HL-60 (cell line): ENCODE measurements at regions not wholly inside any gene's neighbourhood (a gene's known extent, or its start where the extent isn't known, plus 50 kb on each side); places are given as distances from the start of the nearest gene placed in this dataset.

Experiments used
- DNase-seq, 2 experiments: peaks; one replicate each; pipeline ENCODE4 v3.0.0-alpha.2; 2010 to 2020; ENCODE audit warnings: low read depth in 1 of 2, low spot score in 1 of 2
- H3K27ac ChIP-seq: fragments of 250-450 bp; sonication (Bioruptor Pico); replicated peaks from 2 replicates; pipeline ENCODE4 v1.5.1; 2020; ENCODE audit warnings: mild to moderate bottlenecking, moderate library complexity
- H3K27me3 ChIP-seq: fragments of 250-450 bp; sonication (Bioruptor Pico); 2 replicates; pipeline ENCODE4 v1.5.1; 2021; ENCODE audit warnings: mild to moderate bottlenecking, moderate library complexity; ENCODE audit not compliant: insufficient read depth, poor library complexity, severe bottlenecking
- H3K4me3 ChIP-seq: replicated peaks from 2 replicates; pipeline ENCODE4 v1.5.1; 2011; ENCODE audit warnings: mild to moderate bottlenecking, control low read depth, low read length; ENCODE audit not compliant: insufficient read depth
- GABPA ChIP-seq: IDR thresholded peaks from 2 replicates; pipeline ENCODE4 v1.6.1; 2012; ENCODE audit warnings: low read depth
- POLR2AphosphoS5 ChIP-seq: IDR thresholded peaks from 2 replicates; pipeline ENCODE4 v1.6.1; 2012; ENCODE audit warnings: low read depth
- SPI1 ChIP-seq: IDR thresholded peaks from 2 replicates; pipeline ENCODE4 v1.6.1; 2012; ENCODE audit warnings: low read depth, mild to moderate bottlenecking, borderline replicate concordance
- TF ChIP-seq, protein P1 (sequence below): IDR thresholded peaks from 2 replicates; pipeline ENCODE4 v1.6.1; 2012; ENCODE audit warnings: low read depth; ENCODE audit not compliant: insufficient replicate concordance
- TF ChIP-seq, protein P2 (sequence below): IDR thresholded peaks from one replicate; pipeline ENCODE4 v1.5.1; 2011; ENCODE audit warnings: low read length, control low read depth, inconsistent platforms; ENCODE audit not compliant: insufficient read depth

- TF ChIP-seq SPI1 (no peak), POLR2AphosphoS5 (no peak), GABPA (no peak)
- TF ChIP-seq, protein P1, sequence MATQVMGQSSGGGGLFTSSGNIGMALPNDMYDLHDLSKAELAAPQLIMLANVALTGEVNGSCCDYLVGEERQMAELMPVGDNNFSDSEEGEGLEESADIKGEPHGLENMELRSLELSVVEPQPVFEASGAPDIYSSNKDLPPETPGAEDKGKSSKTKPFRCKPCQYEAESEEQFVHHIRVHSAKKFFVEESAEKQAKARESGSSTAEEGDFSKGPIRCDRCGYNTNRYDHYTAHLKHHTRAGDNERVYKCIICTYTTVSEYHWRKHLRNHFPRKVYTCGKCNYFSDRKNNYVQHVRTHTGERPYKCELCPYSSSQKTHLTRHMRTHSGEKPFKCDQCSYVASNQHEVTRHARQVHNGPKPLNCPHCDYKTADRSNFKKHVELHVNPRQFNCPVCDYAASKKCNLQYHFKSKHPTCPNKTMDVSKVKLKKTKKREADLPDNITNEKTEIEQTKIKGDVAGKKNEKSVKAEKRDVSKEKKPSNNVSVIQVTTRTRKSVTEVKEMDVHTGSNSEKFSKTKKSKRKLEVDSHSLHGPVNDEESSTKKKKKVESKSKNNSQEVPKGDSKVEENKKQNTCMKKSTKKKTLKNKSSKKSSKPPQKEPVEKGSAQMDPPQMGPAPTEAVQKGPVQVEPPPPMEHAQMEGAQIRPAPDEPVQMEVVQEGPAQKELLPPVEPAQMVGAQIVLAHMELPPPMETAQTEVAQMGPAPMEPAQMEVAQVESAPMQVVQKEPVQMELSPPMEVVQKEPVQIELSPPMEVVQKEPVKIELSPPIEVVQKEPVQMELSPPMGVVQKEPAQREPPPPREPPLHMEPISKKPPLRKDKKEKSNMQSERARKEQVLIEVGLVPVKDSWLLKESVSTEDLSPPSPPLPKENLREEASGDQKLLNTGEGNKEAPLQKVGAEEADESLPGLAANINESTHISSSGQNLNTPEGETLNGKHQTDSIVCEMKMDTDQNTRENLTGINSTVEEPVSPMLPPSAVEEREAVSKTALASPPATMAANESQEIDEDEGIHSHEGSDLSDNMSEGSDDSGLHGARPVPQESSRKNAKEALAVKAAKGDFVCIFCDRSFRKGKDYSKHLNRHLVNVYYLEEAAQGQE, result no peak
- TF ChIP-seq, protein P2, sequence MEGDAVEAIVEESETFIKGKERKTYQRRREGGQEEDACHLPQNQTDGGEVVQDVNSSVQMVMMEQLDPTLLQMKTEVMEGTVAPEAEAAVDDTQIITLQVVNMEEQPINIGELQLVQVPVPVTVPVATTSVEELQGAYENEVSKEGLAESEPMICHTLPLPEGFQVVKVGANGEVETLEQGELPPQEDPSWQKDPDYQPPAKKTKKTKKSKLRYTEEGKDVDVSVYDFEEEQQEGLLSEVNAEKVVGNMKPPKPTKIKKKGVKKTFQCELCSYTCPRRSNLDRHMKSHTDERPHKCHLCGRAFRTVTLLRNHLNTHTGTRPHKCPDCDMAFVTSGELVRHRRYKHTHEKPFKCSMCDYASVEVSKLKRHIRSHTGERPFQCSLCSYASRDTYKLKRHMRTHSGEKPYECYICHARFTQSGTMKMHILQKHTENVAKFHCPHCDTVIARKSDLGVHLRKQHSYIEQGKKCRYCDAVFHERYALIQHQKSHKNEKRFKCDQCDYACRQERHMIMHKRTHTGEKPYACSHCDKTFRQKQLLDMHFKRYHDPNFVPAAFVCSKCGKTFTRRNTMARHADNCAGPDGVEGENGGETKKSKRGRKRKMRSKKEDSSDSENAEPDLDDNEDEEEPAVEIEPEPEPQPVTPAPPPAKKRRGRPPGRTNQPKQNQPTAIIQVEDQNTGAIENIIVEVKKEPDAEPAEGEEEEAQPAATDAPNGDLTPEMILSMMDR, result no peak
- Histone ChIP-seq H3K27me3 (peaks cover 5% of the 10 kb centered on the region), H3K4me3 (no peak overlapping the region), H3K27ac (no peak overlapping the region)
- no peak for DNase-seq
These were observed 188.4 kb upstream of the PHACTR1 start for GRCh38 chr6:12528136-12528535.

DNA sequence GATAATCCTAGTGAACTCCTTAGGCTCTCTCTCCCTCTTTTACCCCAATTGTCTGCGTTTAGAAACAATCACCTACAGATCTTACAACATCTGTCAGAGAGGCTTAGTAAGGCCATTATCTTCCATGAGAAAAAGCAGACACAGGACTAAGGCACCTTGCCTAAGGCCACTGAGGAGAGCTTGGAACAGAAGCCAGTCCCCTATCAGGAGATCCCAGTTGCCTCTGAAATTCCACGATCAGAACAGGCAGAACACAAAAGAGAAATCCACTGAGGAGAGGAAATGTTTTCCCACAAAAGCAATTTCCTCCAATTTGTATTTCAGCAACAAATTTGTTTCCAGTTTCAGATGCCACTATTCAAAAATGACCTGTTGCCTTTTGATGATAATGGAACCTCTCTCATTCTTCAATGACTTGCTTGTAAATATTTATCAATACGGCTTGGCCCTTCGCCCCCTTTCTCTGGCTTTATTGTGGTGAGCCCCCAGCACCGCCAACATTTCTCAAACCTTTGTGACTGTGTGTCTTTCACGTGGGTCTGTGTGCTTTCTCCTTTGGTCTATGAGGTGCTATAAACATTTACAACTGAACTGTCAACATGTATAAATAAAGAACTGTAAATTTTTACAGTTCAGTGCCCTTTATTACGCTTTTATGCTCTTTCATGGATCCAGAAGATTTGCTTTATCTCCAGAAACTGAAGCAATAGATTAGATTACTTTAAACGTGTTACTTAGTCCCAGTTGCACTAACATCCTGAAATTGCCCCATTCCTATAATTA lies 187.8 kb upstream of the PHACTR1 start:
- H3K4me3 ChIP-seq, result no peak overlapping the region
- peaks cover 5% of the 10 kb centered on the region for H3K27me3 ChIP-seq
- no peak for TF ChIP-seq GABPA
- TF ChIP-seq, protein P1, result no peak
- no peak for TF ChIP-seq POLR2AphosphoS5
- TF ChIP-seq, protein P2, result no peak
- TF ChIP-seq SPI1, result no peak
- no peak overlapping the region for H3K27ac ChIP-seq
- no peak for DNase-seq

- TF ChIP-seq, protein P2, result no peak
- TF ChIP-seq GABPA (no peak), SPI1 (no peak), POLR2AphosphoS5 (no peak)
- TF ChIP-seq, protein P1, result no peak
- no peak overlapping the region for H3K27ac ChIP-seq
These were observed 187.1 kb upstream of the PHACTR1 start for GRCh38 chr6:12529364-12530019.

More at GRCh38 chr6:12529364-12530019, 187.1 kb upstream of the PHACTR1 start:
- DNase-seq, result no peak
- Histone ChIP-seq H3K27me3 (peaks cover 5% of the 10 kb centered on the region), H3K4me3 (no peak overlapping the region)
